Suprapubic skin (tissue), 4 donors: ENCODE measurements at regions not wholly inside any gene's neighbourhood (a gene's known extent, or its start where the extent isn't known, plus 50 kb on each side); places are given as distances from the start of the nearest gene placed in this dataset.
A peak's percentile ranks its signal among the peaks of the same experiment; 100 is the strongest.

Experiments used
- DNase-seq, 2 donors: peaks; one replicate each; pipeline ENCODE4 v3.0.0-alpha.2; 2019; ENCODE audit warnings: low spot score in 2 of 2
- H3K27ac ChIP-seq: fragments of 200-600 bp; sonication (generic); one replicate; pipeline ENCODE4 v1.5.1; 2019
- H3K27me3 ChIP-seq: fragments of 200-600 bp; sonication (generic); one replicate; pipeline ENCODE4 v1.5.1; 2019
- H3K36me3 ChIP-seq: fragments of 200-600 bp; sonication (generic); one replicate; pipeline ENCODE4 v1.5.1; 2019
- H3K4me1 ChIP-seq: fragments of 200-600 bp; sonication (generic); one replicate; pipeline ENCODE4 v1.5.1; 2019
- H3K4me3 ChIP-seq: fragments of 200-600 bp; sonication (generic); one replicate; pipeline ENCODE4 v1.5.1; 2019; ENCODE audit warnings: mild to moderate bottlenecking
- H3K9me3 ChIP-seq: fragments of 200-600 bp; sonication (generic); one replicate; pipeline ENCODE4 v1.5.1; 2019
- CTCF ChIP-seq, 2 donors: fragments of 200-600 bp in 1 of 2; fragments of 450-650 bp in 1 of 2; sonication (generic) in 1 of 2; IDR thresholded peaks; one replicate each; pipeline ENCODE4 v1.5.1; 2016 to 2019; ENCODE audit warnings: antibody characterized with exemption in 2 of 2, mild to moderate bottlenecking in 1 of 2, moderate library complexity in 1 of 2
- EP300 ChIP-seq: sonication (generic); formaldehyde crosslinking; IDR thresholded peaks from one replicate; pipeline ENCODE4 v1.6.1; 2017; ENCODE audit warnings: antibody characterized with exemption
- POLR2A ChIP-seq, 2 donors: fragments of 450-650 bp; IDR thresholded peaks; one replicate each; pipeline ENCODE4 v1.6.1; 2017; ENCODE audit warnings: antibody characterized with exemption in 2 of 2, mild to moderate bottlenecking in 2 of 2, moderate library complexity in 2 of 2
- POLR2AphosphoS5 ChIP-seq, 3 donors: sonication (generic); formaldehyde crosslinking; IDR thresholded peaks; one replicate each; pipeline ENCODE4 v1.6.1; 2017; ENCODE audit warnings: antibody characterized with exemption in 3 of 3
- WGBS: methylation state at CpG from one replicate; pipeline ENCODE4 v1.1.5; 2018; 5-methylcytosine and 5-hydroxymethylcytosine counted together

GRCh38 chr5:68395302-68395701 is 179.7 kb downstream of the PIK3R1 start:
- Histone ChIP-seq H3K4me1 (peaks cover 7% of the 10 kb centered on the region), H3K27me3 (no peaks in the 10 kb centered on the region), H3K4me3 (no peak overlapping the region), H3K9me3 (no peaks in the 10 kb centered on the region), H3K27ac (peak overlapping the region; percentile 55), H3K36me3 (no peaks in the 10 kb centered on the region)
- TF ChIP-seq POLR2AphosphoS5 (IDR thresholded peaks at IDR 0.05) (no peak), EP300 (no peak), POLR2A (IDR thresholded peaks at IDR 0.05) (no peak), CTCF (IDR thresholded peaks at IDR 0.05) (no peak)
- DNase-seq, result no peak
- 95% methylated on average over 8 of the region's 8 CpGs for WGBS

- Histone ChIP-seq H3K4me1 (peaks cover 7% of the 10 kb centered on the region), H3K27me3 (no peaks in the 10 kb centered on the region), H3K4me3 (no peak overlapping the region), H3K9me3 (no peaks in the 10 kb centered on the region), H3K36me3 (no peaks in the 10 kb centered on the region), H3K27ac (peak overlapping the region; percentile 55)
- WGBS, result 57% methylated on average over 2 of the region's 2 CpGs
- TF ChIP-seq EP300 (no peak), POLR2AphosphoS5 (IDR thresholded peaks at IDR 0.05) (no peak), CTCF (IDR thresholded peaks at IDR 0.05) (no peak), POLR2A (IDR thresholded peaks at IDR 0.05) (no peak)
- no peak for DNase-seq
Observed at GRCh38 chr5:68395926-68396511, 180.5 kb downstream of the PIK3R1 start.

GRCh38 chr5:68396722-68397121 is 181.2 kb downstream of the PIK3R1 start:
- H3K27ac ChIP-seq, result peak overlapping the region; percentile 55
- DNase-seq, result no peak
- 69% methylated on average over 4 of the region's 4 CpGs for WGBS

GRCh38 chr5:68398146-68398812 is 182.7 kb downstream of the PIK3R1 start:
- 81% methylated on average over 1 of the region's 1 CpG for WGBS
- TF ChIP-seq CTCF (IDR thresholded peaks at IDR 0.05) (no peak), POLR2AphosphoS5 (IDR thresholded peaks at IDR 0.05) (no peak), EP300 (no peak), POLR2A (IDR thresholded peaks at IDR 0.05) (no peak)
- H3K27ac ChIP-seq, result no peak overlapping the region

More at GRCh38 chr5:68396722-68397121, 181.2 kb downstream of the PIK3R1 start:
- Histone ChIP-seq H3K36me3 (no peaks in the 10 kb centered on the region), H3K27me3 (no peaks in the 10 kb centered on the region), H3K4me1 (peaks cover 7% of the 10 kb centered on the region), H3K4me3 (no peak overlapping the region), H3K9me3 (no peaks in the 10 kb centered on the region)
- no peak for TF ChIP-seq CTCF (IDR thresholded peaks at IDR 0.05)
- no peak for TF ChIP-seq EP300

DNA sequence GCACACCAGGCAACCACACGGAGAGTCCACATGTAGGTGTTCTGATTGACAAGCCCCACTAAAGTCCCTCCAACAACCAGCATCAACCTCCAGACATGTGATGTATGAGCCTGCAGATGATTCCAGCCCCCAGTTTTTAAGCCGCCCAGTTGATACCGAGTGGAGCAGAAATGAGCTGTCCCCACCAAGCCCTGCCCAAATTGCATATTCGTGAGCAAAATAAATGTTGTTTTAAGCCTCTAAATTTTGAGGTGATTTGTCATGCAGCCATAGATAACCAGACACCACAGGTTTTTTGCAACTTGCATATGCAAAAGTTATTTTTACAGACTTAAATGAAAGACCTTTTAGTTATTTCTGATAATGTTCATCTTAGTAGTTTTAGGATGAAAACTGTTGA is 187.7 kb downstream of the PIK3R1 start:
- no peak for DNase-seq
- H3K4me3 ChIP-seq, result no peak overlapping the region
- peaks cover 8% of the 10 kb centered on the region for H3K4me1 ChIP-seq
- no peaks in the 10 kb centered on the region for H3K9me3 ChIP-seq
- no peaks in the 10 kb centered on the region for H3K36me3 ChIP-seq
- TF ChIP-seq POLR2A (IDR thresholded peaks at IDR 0.05), result no peak
- no peak for TF ChIP-seq CTCF (IDR thresholded peaks at IDR 0.05)
- TF ChIP-seq EP300, result no peak
- no peak for TF ChIP-seq POLR2AphosphoS5 (IDR thresholded peaks at IDR 0.05)
- 89% methylated on average over 4 of the region's 4 CpGs for WGBS
- H3K27me3 ChIP-seq, result no peaks in the 10 kb centered on the region
- H3K27ac ChIP-seq, result no peak overlapping the region

More at GRCh38 chr5:68398146-68398812, 182.7 kb downstream of the PIK3R1 start:
- H3K4me3 ChIP-seq, result no peak overlapping the region
- no peaks in the 10 kb centered on the region for H3K9me3 ChIP-seq
- H3K36me3 ChIP-seq, result no peaks in the 10 kb centered on the region
- no peak for DNase-seq
- no peaks in the 10 kb centered on the region for H3K4me1 ChIP-seq
- no peaks in the 10 kb centered on the region for H3K27me3 ChIP-seq
